ENCODE measurements at regions not wholly inside any gene's neighbourhood (a gene's known extent, or its start where the extent isn't known, plus 50 kb on each side); places are given as distances from the start of the nearest gene placed in this dataset.

GRCh38 chr6:53744321-53744720 lies 50.5 kb upstream of the LRRC1 start:
- H3K27ac Mint-ChIP-seq (ENCODE audit: unreplicated experiment) = peak overlapping the region; percentile 79
- DNase-seq = peak; percentile 12
- no peaks in the 10 kb centered on the region for H3K27me3 Mint-ChIP-seq (ENCODE audit: unreplicated experiment)
- H3K4me1 Mint-ChIP-seq (ENCODE audit: low read depth, unreplicated experiment) = peaks cover 35% of the 10 kb centered on the region
- CTCF ChIA-PET = interaction anchor here (0.6 to 1.5 kb wide), 8 partner anchors 8 to 1523 kb away, joined by 3 to 6 read pairs (median 6); no protein-coding TSS in a partner anchor
- intact Hi-C loops (cut with micrococcal nuclease; ENCODE audit: unreplicated experiment) = loop anchor here (5.0 kb wide), 1 partner anchor 183 kb away; no protein-coding TSS in a partner anchor
- TF ChIP-seq, protein P1, sequence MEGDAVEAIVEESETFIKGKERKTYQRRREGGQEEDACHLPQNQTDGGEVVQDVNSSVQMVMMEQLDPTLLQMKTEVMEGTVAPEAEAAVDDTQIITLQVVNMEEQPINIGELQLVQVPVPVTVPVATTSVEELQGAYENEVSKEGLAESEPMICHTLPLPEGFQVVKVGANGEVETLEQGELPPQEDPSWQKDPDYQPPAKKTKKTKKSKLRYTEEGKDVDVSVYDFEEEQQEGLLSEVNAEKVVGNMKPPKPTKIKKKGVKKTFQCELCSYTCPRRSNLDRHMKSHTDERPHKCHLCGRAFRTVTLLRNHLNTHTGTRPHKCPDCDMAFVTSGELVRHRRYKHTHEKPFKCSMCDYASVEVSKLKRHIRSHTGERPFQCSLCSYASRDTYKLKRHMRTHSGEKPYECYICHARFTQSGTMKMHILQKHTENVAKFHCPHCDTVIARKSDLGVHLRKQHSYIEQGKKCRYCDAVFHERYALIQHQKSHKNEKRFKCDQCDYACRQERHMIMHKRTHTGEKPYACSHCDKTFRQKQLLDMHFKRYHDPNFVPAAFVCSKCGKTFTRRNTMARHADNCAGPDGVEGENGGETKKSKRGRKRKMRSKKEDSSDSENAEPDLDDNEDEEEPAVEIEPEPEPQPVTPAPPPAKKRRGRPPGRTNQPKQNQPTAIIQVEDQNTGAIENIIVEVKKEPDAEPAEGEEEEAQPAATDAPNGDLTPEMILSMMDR (IDR thresholded peaks at IDR 0.05; ENCODE audit: unreplicated experiment) = no peak
- peaks cover 13% of the 10 kb centered on the region for H3K36me3 Mint-ChIP-seq (ENCODE audit: insufficient read depth, unreplicated experiment)
- no TSS peak for BruUV-seq (replicated peaks)
- H3K9me3 Mint-ChIP-seq (ENCODE audit: low read depth, unreplicated experiment) = no peaks in the 10 kb centered on the region
- no peak overlapping the region for H3K4me3 Mint-ChIP-seq (ENCODE audit: low read depth, unreplicated experiment)

GRCh38 chr6:53741034-53741823 lies 53.6 kb upstream of the LRRC1 start:
- DNase-seq = no peak
- Mint-ChIP-seq H3K4me1 (ENCODE audit: low read depth, unreplicated experiment) (peaks cover 35% of the 10 kb centered on the region), H3K36me3 (ENCODE audit: insufficient read depth, unreplicated experiment) (peaks cover 13% of the 10 kb centered on the region), H3K9me3 (ENCODE audit: low read depth, unreplicated experiment) (no peaks in the 10 kb centered on the region), H3K27ac (ENCODE audit: unreplicated experiment) (no peak overlapping the region), H3K27me3 (ENCODE audit: unreplicated experiment) (no peaks in the 10 kb centered on the region), H3K4me3 (ENCODE audit: low read depth, unreplicated experiment) (no peak overlapping the region)
- CTCF ChIA-PET = interaction anchor here (1.0 kb wide), 1 partner anchor 12 kb away, joined by 3 read pairs; no protein-coding TSS in a partner anchor
- no TSS peak for BruUV-seq (replicated peaks)
- intact Hi-C loops (cut with micrococcal nuclease; ENCODE audit: unreplicated experiment) = loop anchor here (5.0 kb wide), 1 partner anchor 186 kb away; no protein-coding TSS in a partner anchor
- TF ChIP-seq, protein P1 (IDR thresholded peaks at IDR 0.05; ENCODE audit: unreplicated experiment) = no peak

- Mint-ChIP-seq H3K27me3 (ENCODE audit: unreplicated experiment) (no peaks in the 10 kb centered on the region), H3K27ac (ENCODE audit: unreplicated experiment) (no peak overlapping the region), H3K4me3 (ENCODE audit: low read depth, unreplicated experiment) (no peak overlapping the region), H3K36me3 (ENCODE audit: insufficient read depth, unreplicated experiment) (peaks cover 7% of the 10 kb centered on the region), H3K4me1 (ENCODE audit: low read depth, unreplicated experiment) (peaks cover 53% of the 10 kb centered on the region), H3K9me3 (ENCODE audit: low read depth, unreplicated experiment) (no peaks in the 10 kb centered on the region)
- TF ChIP-seq, protein P1 (IDR thresholded peaks at IDR 0.05; ENCODE audit: unreplicated experiment) = no peak
- intact Hi-C loops (cut with micrococcal nuclease; ENCODE audit: unreplicated experiment) = no loop called here
- DNase-seq = no peak
- no TSS peak for BruUV-seq (replicated peaks)
- CTCF ChIA-PET = no interaction called here
These were observed 57.1 kb upstream of the LRRC1 start for GRCh38 chr6:53737746-53738145.

DNA sequence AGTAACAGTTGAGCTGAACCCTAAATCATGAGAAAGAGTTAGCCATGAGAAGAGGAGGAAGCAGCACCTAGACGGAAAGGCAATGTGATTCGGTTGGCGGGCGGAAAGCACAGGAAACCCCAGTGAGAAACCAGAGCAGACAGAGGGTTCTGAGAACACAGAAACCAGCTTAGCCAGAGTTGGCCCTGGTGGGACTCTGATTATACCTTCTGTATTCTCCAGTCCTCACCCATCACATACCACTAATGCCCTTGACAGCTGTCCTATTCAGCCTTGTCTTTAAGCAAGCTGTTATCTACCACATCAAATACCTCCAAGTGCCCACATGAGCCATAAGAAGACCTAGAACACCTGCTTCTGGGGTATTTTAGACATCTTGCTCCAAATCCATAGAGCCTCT lies 58.9 kb upstream of the LRRC1 start:
- Mint-ChIP-seq H3K9me3 (ENCODE audit: low read depth, unreplicated experiment) (no peaks in the 10 kb centered on the region), H3K27me3 (ENCODE audit: unreplicated experiment) (no peaks in the 10 kb centered on the region), H3K36me3 (ENCODE audit: insufficient read depth, unreplicated experiment) (peaks cover 7% of the 10 kb centered on the region), H3K27ac (ENCODE audit: unreplicated experiment) (peak overlapping the region; percentile 90), H3K4me3 (ENCODE audit: low read depth, unreplicated experiment) (no peak overlapping the region), H3K4me1 (ENCODE audit: low read depth, unreplicated experiment) (peaks cover 59% of the 10 kb centered on the region)
- TF ChIP-seq, protein P1 (IDR thresholded peaks at IDR 0.05; ENCODE audit: unreplicated experiment) = no peak
- no peak for DNase-seq
- intact Hi-C loops (cut with micrococcal nuclease; ENCODE audit: unreplicated experiment) = loop anchor here (2.0 kb wide), 2 partner anchors 57 to 221 kb away; no protein-coding TSS in a partner anchor
- CTCF ChIA-PET = interaction anchor here (3.2 kb wide), 1 partner anchor 58 kb away, joined by 45 read pairs; the partner anchor contains the start of gene LRRC1
- no TSS peak for BruUV-seq (replicated peaks)
